ENCODE measurements at regions not wholly inside any gene's neighbourhood (a gene's known extent, or its start where the extent isn't known, plus 50 kb on each side); places are given as distances from the start of the nearest gene placed in this dataset.

DNA sequence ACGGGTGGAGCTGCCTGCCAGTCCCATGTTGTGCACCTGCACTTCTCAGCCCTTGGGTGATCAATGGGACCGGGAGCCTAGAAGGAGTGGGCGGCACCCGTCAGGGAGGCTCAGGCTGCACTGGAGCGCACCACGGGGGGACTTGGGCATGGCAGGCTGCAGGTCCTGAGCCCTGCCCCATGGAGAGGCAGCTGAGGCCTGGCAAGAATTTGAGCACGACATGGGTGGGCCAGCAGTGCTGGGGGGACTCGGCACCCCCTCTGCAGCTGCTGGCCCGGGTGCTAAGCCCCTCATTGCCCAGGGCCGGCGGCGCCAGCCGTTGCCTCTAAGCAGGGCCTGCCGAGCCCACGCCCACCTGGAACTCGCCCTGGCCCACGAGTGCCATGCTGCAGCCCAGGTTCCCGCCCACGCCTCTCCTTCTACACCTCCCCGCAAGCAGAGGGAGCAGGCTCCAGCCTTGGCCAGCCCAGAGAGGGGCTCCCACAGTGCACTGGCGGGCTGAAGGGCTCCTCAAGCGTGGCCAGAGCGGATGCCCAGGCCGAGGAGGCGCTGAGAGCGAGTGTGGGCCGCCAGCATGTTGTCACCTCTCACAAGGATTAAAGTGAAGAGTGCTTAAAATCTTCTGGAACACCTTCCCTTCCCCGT, 372.0 kb downstream of the ETS1 start:
- DNase-seq (ENCODE audit: low read depth): no peak
- TF ChIP-seq, protein P1, sequence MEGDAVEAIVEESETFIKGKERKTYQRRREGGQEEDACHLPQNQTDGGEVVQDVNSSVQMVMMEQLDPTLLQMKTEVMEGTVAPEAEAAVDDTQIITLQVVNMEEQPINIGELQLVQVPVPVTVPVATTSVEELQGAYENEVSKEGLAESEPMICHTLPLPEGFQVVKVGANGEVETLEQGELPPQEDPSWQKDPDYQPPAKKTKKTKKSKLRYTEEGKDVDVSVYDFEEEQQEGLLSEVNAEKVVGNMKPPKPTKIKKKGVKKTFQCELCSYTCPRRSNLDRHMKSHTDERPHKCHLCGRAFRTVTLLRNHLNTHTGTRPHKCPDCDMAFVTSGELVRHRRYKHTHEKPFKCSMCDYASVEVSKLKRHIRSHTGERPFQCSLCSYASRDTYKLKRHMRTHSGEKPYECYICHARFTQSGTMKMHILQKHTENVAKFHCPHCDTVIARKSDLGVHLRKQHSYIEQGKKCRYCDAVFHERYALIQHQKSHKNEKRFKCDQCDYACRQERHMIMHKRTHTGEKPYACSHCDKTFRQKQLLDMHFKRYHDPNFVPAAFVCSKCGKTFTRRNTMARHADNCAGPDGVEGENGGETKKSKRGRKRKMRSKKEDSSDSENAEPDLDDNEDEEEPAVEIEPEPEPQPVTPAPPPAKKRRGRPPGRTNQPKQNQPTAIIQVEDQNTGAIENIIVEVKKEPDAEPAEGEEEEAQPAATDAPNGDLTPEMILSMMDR (IDR thresholded peaks at IDR 0.05; ENCODE audit: insufficient read depth, low read depth, low read length): no peak

DNA sequence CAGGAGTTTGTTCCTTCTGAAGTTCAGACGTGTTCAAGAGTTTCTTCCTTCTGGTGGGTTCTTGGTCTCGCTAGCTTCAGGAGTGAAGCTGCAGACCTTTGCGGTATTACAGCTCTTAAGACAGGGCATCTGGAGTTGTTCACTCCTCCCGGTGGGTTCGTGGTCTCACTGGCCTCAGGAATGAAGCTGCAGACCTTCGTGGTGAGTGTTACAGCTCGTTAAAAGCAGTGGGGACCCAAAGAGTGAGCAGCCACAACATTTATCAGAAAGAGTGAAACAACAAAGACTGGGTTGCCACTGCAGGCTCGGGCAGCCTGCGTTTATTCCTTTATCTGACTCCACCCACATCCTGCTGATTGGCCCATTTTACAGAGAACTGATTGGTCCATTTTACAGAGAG, 373.1 kb downstream of the ETS1 start:
- DNase-seq (ENCODE audit: low read depth): no peak
- TF ChIP-seq, protein P1 (IDR thresholded peaks at IDR 0.05; ENCODE audit: insufficient read depth, low read depth, low read length): no peak

More for the DNA sequence above, 372.0 kb downstream of the ETS1 start:
- no peak overlapping the region for H3K4me3 ChIP-seq (ENCODE audit: low read depth, low read length)

DNA sequence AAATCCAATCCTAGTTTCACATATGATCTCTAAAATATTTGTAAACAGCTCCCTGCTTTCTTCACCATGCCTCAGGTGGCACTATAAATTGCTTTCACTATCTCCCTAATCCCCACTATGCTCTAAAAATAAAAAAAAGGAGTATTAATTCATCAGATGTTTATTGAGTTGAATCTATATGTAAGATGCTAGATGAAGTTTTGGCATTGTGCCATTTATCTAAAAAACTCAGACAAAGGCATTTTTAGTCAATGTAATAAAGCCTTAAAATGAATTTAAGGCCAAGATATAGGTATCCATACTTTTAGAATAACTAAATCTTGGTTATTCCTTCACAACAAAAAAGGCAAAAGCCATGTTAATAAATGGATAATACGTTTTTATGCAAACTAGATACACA, 373.9 kb downstream of the ETS1 start:
- no peak overlapping the region for H3K4me3 ChIP-seq (ENCODE audit: low read depth, low read length)
- DNase-seq (ENCODE audit: low read depth): no peak
- TF ChIP-seq, protein P1 (IDR thresholded peaks at IDR 0.05; ENCODE audit: insufficient read depth, low read depth, low read length): no peak

More for the DNA sequence above, 373.1 kb downstream of the ETS1 start:
- H3K4me3 ChIP-seq (ENCODE audit: low read depth, low read length): no peak overlapping the region

DNA sequence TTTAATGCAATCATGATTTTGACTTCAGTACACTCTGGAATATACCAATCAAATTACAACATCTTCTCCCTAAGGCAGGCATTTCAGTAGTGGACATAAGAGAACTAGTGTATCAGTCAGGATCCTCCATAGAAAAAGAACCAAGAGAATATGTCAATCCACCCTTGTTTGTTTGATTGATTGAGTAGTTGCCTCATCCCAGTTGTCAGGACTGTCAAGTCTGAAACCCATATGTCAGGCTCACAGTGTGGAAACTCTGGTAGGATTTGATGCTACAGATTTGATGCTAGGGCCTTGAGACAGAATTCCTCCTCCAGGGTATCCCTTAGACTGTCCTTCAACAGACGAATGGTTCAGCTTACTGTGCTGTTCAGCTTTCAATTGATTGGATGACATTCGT, 375.0 kb downstream of the ETS1 start:
- DNase-seq (ENCODE audit: low read depth): no peak
- TF ChIP-seq, protein P1 (IDR thresholded peaks at IDR 0.05; ENCODE audit: insufficient read depth, low read depth, low read length): no peak
- no peak overlapping the region for H3K4me3 ChIP-seq (ENCODE audit: low read depth, low read length)

DNA sequence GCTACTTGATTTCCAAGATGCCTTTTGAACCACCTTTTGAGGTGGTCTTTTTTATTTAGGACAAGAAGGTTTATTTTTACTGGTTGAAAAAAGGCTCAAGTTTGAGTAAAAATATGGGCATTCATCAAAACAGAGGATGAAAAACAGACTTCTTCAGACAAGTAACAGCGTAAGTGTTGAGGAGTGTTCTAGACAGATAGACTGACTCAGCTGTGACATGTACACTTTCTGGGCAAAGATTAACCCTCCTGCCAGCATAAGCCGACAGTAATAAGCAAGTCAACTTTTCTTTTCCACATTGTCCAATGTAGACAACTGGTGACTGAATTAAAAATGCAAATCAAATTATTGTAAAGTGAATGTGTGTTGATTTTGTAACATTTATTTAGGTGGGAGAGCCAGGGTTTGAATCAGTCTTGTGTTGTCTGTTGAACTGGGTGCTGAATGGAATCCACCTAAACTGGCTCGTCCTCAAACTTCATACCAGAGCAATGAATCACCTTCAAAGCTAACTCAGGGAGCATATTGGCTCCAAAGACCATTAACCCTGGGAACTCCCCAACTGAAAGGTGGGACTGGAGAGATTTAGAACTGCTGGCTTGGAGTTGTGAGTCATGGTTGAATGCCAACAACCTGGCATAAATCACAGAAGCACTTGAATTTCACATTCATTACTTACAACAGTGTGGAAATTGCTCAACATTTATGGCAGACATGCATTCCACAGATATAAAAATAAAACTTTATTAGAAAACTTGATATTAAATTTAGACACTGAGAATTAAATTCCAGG, 377.0 kb downstream of the ETS1 start:
- peak; percentile 94 for DNase-seq (ENCODE audit: low read depth)
- TF ChIP-seq, protein P1 (IDR thresholded peaks at IDR 0.05; ENCODE audit: insufficient read depth, low read depth, low read length): no peak
- H3K4me3 ChIP-seq (ENCODE audit: low read depth, low read length): no peak overlapping the region

DNA sequence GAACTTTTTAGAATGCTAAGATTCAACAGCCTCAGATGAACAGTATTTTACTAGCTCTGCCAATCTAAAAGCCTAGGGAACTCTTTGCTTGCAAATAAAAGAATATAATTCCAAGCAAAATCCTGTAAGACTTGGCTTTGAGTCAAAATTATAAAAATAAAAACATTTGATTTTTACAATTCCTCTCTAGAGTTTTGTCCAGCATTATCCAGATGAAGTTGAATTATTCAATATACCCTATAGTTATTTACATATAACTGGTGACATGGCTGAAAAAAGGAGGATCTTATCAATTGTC, 378.3 kb downstream of the ETS1 start:
- H3K4me3 ChIP-seq (ENCODE audit: low read depth, low read length): no peak overlapping the region
- TF ChIP-seq, protein P1 (IDR thresholded peaks at IDR 0.05; ENCODE audit: insufficient read depth, low read depth, low read length): no peak
- no peak for DNase-seq (ENCODE audit: low read depth)

All from fibroblast of villous mesenchyme (primary cell).